Caco-2 (cell line): ENCODE measurements at regions not wholly inside any gene's neighbourhood (a gene's known extent, or its start where the extent isn't known, plus 50 kb on each side); places are given as distances from the start of the nearest gene placed in this dataset.
A peak's percentile ranks its signal among the peaks of the same experiment; 100 is the strongest.

Experiments used
- BruUV-seq: library from RNA; stranded (reverse); fragments of 400-500 nt; replicated peaks from 2 replicates; lab custom pipeline; 2021; lab: Mats Ljungman, UMichigan
- CTCF ChIA-PET: fragments of 300-600 bp; sonication (Branson Sonifier 250); formaldehyde crosslinking; loops from one replicate; lab custom pipeline; 2022; ENCODE audit warnings: antibody characterized with exemption; lab: Charles Lee
- POLR2A ChIA-PET: fragments of 300-600 bp; sonication (Branson Sonifier 250); formaldehyde crosslinking; loops from one replicate; lab custom pipeline; 2022; ENCODE audit warnings: antibody characterized with exemption; lab: Charles Lee
- DNase-seq, 2 experiments: peaks; one replicate each; pipeline versions ENCODE4 v3.0.0 to v3.0.0-alpha.2; 2020 to 2022
- H3K27me3 ChIP-seq: replicated peaks from 2 replicates; pipeline ENCODE4 v1.6.0; 2011; ENCODE audit warnings: low read length; ENCODE audit not compliant: control insufficient read depth, insufficient read depth
- H3K36me3 ChIP-seq: 2 replicates; pipeline ENCODE4 v1.5.1; 2011; ENCODE audit warnings: low read length; ENCODE audit not compliant: control insufficient read depth, insufficient read depth
- H3K4me1 ChIP-seq: fragments of 250-450 bp; sonication (Bioruptor Pico); 2 replicates; pipeline ENCODE4 v1.5.1; 2020; ENCODE audit warnings: mild to moderate bottlenecking
- H3K4me3 ChIP-seq: 2 replicates; pipeline ENCODE4 v1.5.1; 2011; ENCODE audit warnings: low read depth, mild to moderate bottlenecking, control low read depth, low read length
- H3K9me3 ChIP-seq: fragments of 250-450 bp; sonication (Bioruptor Pico); 2 replicates; pipeline ENCODE4 v1.5.1; 2020; ENCODE audit warnings: mild to moderate bottlenecking, moderate library complexity
- H3K27ac Mint-ChIP-seq: one replicate; pipeline ENCODE4 v1.8.0; 2022; ENCODE audit warnings: mixed read lengths; ENCODE audit not compliant: unreplicated experiment
- H3K27me3 Mint-ChIP-seq: one replicate; pipeline ENCODE4 v1.8.0; 2022; ENCODE audit warnings: mixed read lengths; ENCODE audit not compliant: insufficient read depth, unreplicated experiment
- H3K36me3 Mint-ChIP-seq: one replicate; pipeline ENCODE4 v1.8.0; 2022; ENCODE audit warnings: mild to moderate bottlenecking, mixed read lengths; ENCODE audit not compliant: insufficient read depth, unreplicated experiment
- H3K4me1 Mint-ChIP-seq: one replicate; pipeline ENCODE4 v1.8.0; 2022; ENCODE audit warnings: low read depth, mixed read lengths; ENCODE audit not compliant: unreplicated experiment
- H3K4me3 Mint-ChIP-seq: one replicate; pipeline ENCODE4 v1.8.0; 2022; ENCODE audit warnings: mild to moderate bottlenecking, moderate library complexity, mixed read lengths; ENCODE audit not compliant: unreplicated experiment
- H3K9me3 Mint-ChIP-seq: one replicate; pipeline ENCODE4 v1.8.0; 2022; ENCODE audit warnings: mixed read lengths; ENCODE audit not compliant: unreplicated experiment
- intact Hi-C: fragments of 100-400 bp; cut with micrococcal nuclease; formaldehyde crosslinking; loops from one replicate; pipeline ENCODE4 v1.10.0; 2022; ENCODE audit not compliant: unreplicated experiment
- TF ChIP-seq, protein P1 (sequence below), 2 experiments: fragments of 200-600 bp in 1 of 2; IDR thresholded peaks; 1 replicate in 1 of 2; 2 replicates in 1 of 2; pipeline versions ENCODE4 v1.5.1 to v1.8.0; 2011 to 2022; ENCODE audit warnings: antibody characterized with exemption in 1 of 2, control low read depth in 1 of 2, inconsistent platforms in 1 of 2, low read depth in 1 of 2, low read length in 1 of 2, mild to moderate bottlenecking in 1 of 2, moderate library complexity in 1 of 2; ENCODE audit not compliant: insufficient read depth in 1 of 2, severe bottlenecking in 1 of 2, unreplicated experiment in 1 of 2

DNA sequence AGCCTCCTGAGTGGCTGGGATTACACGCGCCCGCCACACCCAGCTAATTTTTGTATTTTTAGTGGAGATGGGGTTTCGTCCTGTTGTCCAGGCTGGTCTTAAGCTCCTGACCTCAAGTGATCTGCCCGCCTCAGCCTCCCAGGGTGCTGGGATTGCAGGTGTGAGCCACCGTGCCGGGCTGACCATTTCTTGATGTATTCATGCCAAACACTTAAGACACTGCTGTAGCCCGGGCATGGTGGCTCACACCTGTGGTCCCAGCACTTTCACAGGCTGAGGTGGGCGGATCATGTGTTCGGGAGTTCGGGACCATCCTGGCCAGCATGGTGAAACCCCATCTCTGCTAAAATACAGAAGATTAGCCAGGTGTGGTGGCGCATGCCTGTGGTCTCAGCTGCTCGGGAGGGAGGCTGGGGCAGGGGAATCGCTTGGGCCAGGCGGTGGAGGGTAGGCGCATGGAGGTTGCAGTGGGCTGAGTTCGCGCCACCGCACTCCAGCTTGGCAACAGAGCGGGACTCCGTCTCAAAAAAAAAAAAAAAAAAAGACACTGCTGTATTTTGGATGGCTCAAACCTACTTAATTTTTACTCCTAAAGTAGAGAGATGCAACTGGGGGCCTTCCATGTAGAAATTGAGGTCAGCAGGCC lies 140.8 kb downstream of the NUP35 start:
- Mint-ChIP-seq H3K27ac (peak overlapping the region; percentile 21), H3K4me1 (no peaks in the 10 kb centered on the region), H3K27me3 (no peaks in the 10 kb centered on the region), H3K4me3 (no peak overlapping the region), H3K9me3 (no peaks in the 10 kb centered on the region), H3K36me3 (no peaks in the 10 kb centered on the region)
- Histone ChIP-seq H3K27me3 (no peaks in the 10 kb centered on the region), H3K4me1 (no peaks in the 10 kb centered on the region), H3K9me3 (peaks cover 7% of the 10 kb centered on the region), H3K36me3 (no peaks in the 10 kb centered on the region), H3K4me3 (no peak overlapping the region)
- no peak for DNase-seq
- no TSS peak for BruUV-seq
- CTCF ChIA-PET = no interaction called here
- POLR2A ChIA-PET = no interaction called here
- intact Hi-C loops = no loop called here
- TF ChIP-seq, protein P1, sequence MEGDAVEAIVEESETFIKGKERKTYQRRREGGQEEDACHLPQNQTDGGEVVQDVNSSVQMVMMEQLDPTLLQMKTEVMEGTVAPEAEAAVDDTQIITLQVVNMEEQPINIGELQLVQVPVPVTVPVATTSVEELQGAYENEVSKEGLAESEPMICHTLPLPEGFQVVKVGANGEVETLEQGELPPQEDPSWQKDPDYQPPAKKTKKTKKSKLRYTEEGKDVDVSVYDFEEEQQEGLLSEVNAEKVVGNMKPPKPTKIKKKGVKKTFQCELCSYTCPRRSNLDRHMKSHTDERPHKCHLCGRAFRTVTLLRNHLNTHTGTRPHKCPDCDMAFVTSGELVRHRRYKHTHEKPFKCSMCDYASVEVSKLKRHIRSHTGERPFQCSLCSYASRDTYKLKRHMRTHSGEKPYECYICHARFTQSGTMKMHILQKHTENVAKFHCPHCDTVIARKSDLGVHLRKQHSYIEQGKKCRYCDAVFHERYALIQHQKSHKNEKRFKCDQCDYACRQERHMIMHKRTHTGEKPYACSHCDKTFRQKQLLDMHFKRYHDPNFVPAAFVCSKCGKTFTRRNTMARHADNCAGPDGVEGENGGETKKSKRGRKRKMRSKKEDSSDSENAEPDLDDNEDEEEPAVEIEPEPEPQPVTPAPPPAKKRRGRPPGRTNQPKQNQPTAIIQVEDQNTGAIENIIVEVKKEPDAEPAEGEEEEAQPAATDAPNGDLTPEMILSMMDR (IDR thresholded peaks at IDR 0.05; ENCODE audit: insufficient read depth in 1 of 2, low read depth in 1 of 2, low read length in 1 of 2, severe bottlenecking in 1 of 2, unreplicated experiment in 1 of 2) = no peak

DNA sequence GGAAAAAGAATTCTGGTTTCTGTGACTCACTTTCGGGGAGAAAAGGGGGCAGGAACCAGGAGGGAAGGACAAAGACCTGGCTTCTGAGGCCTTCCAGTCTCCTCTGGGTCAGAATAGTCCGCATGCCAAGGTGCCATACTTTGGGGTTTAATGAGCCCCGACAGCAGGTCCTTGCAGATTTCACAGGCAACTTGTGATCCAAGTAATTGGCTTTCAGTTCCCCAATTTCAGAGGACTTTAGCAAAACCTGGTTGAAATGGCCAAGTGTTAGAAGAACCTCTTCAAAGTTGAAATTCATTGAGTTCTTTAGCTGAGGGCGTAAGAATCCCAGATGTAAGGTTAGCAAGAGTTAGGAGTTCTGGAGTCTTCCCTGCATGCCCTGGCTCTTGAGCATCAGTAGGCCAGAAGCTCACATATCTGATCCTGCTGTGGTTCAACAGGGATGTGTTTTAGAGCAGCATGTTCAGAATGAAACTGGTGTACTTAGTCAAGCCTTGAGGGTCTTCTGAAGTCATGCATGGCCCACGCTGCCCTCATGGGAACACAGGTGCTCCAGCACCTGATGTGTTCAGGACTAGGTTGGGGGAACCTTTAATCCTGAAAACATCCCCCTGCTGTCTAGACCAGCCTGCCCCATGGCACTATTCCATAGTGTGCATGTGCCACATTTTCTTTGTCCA lies 143.0 kb downstream of the NUP35 start:
- no peaks in the 10 kb centered on the region for H3K27me3 Mint-ChIP-seq
- peaks cover 7% of the 10 kb centered on the region for H3K9me3 ChIP-seq
- H3K36me3 ChIP-seq = no peaks in the 10 kb centered on the region
- no peaks in the 10 kb centered on the region for H3K36me3 Mint-ChIP-seq
- H3K4me3 ChIP-seq = no peak overlapping the region
- no peaks in the 10 kb centered on the region for H3K4me1 Mint-ChIP-seq
- no peaks in the 10 kb centered on the region for H3K9me3 Mint-ChIP-seq
- TF ChIP-seq, protein P1 (IDR thresholded peaks at IDR 0.05; ENCODE audit: insufficient read depth in 1 of 2, low read depth in 1 of 2, low read length in 1 of 2, severe bottlenecking in 1 of 2, unreplicated experiment in 1 of 2) = no peak
- no peak overlapping the region for H3K27ac Mint-ChIP-seq
- intact Hi-C loops = no loop called here
- POLR2A ChIA-PET = no interaction called here
- CTCF ChIA-PET = no interaction called here
- no TSS peak for BruUV-seq
- no peaks in the 10 kb centered on the region for H3K4me1 ChIP-seq
- no peaks in the 10 kb centered on the region for H3K27me3 ChIP-seq
- no peak for DNase-seq
- no peak overlapping the region for H3K4me3 Mint-ChIP-seq

DNA sequence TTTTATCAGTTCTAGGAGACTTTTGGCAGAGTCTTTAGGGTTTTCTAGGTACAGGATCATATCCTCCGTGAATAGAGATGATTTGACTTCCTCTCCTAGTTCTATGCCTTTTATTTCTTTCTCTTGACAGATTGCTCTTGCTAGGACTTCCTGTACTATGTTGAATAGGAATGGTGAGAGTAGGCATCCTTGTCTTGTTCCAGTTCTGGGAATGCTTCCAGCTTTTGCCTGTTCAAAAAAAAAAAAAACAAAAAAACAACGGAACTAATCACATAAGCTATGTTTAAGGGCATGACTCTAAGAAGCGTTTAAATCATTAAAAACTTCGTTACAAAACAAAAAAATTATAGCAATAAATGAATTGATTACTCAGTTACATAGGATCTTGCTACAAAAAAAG lies 145.7 kb downstream of the NUP35 start:
- peaks cover 7% of the 10 kb centered on the region for H3K9me3 ChIP-seq
- H3K27me3 ChIP-seq = no peaks in the 10 kb centered on the region
- H3K36me3 Mint-ChIP-seq = no peaks in the 10 kb centered on the region
- no peaks in the 10 kb centered on the region for H3K36me3 ChIP-seq
- POLR2A ChIA-PET = no interaction called here
- CTCF ChIA-PET = no interaction called here
- no peak for DNase-seq
- H3K4me1 ChIP-seq = no peaks in the 10 kb centered on the region
- no peak overlapping the region for H3K27ac Mint-ChIP-seq
- no TSS peak for BruUV-seq
- no peaks in the 10 kb centered on the region for H3K4me1 Mint-ChIP-seq
- TF ChIP-seq, protein P1 (IDR thresholded peaks at IDR 0.05; ENCODE audit: insufficient read depth in 1 of 2, low read depth in 1 of 2, low read length in 1 of 2, severe bottlenecking in 1 of 2, unreplicated experiment in 1 of 2) = no peak
- no peaks in the 10 kb centered on the region for H3K9me3 Mint-ChIP-seq
- intact Hi-C loops = no loop called here
- H3K27me3 Mint-ChIP-seq = no peaks in the 10 kb centered on the region
- no peak overlapping the region for H3K4me3 ChIP-seq
- H3K4me3 Mint-ChIP-seq = no peak overlapping the region
